Liver (tissue), 7 donors: ENCODE measurements at regions not wholly inside any gene's neighbourhood (a gene's known extent, or its start where the extent isn't known, plus 50 kb on each side); places are given as distances from the start of the nearest gene placed in this dataset.

Source experiments
- DNase-seq: peaks from one replicate; pipeline ENCODE4 v3.0.0-alpha.2; 2017; ENCODE audit warnings: low spot score
- H3K27ac ChIP-seq, 2 donors: one replicate each; pipeline ENCODE4 v1.7.0; 2013; ENCODE audit warnings: inconsistent platforms in 2 of 2, low read length in 2 of 2, control low read depth in 1 of 2, low read depth in 1 of 2, mild to moderate bottlenecking in 1 of 2
- H3K27me3 ChIP-seq, 4 donors: one replicate each; pipeline versions ENCODE4 v1.6.1 to v1.7.0; 2013; ENCODE audit warnings: low read length in 3 of 4, inconsistent platforms in 1 of 4, mild to moderate bottlenecking in 1 of 4, moderate library complexity in 1 of 4; ENCODE audit not compliant: control insufficient read depth in 4 of 4, insufficient read depth in 4 of 4
- H3K36me3 ChIP-seq, 4 donors: one replicate each; pipeline versions ENCODE4 v1.6.1 to v1.7.0; 2013; ENCODE audit warnings: low read length in 3 of 4, mild to moderate bottlenecking in 3 of 4, low read depth in 1 of 4, moderate library complexity in 1 of 4; ENCODE audit not compliant: control insufficient read depth in 4 of 4, insufficient read depth in 3 of 4
- H3K4me1 ChIP-seq, 4 donors: one replicate each; pipeline versions ENCODE4 v1.6.1 to v1.7.0; 2013; ENCODE audit warnings: low read length in 3 of 4, mild to moderate bottlenecking in 3 of 4, moderate library complexity in 1 of 4; ENCODE audit not compliant: control insufficient read depth in 4 of 4, insufficient read depth in 4 of 4
- H3K4me3 ChIP-seq, 3 donors: one replicate each; pipeline versions ENCODE4 v1.6.1 to v1.7.0; 2013; ENCODE audit warnings: low read length in 3 of 3, control low read depth in 1 of 3, low read depth in 1 of 3, mild to moderate bottlenecking in 1 of 3
- H3K9ac ChIP-seq, 2 donors: one replicate each; pipeline ENCODE4 v1.7.0; 2013; ENCODE audit warnings: low read length in 2 of 2, mild to moderate bottlenecking in 2 of 2, moderate library complexity in 2 of 2, control low read depth in 1 of 2, low read depth in 1 of 2
- H3K9me3 ChIP-seq, 4 donors: one replicate each; pipeline versions ENCODE4 v1.6.1 to v1.7.0; 2013; ENCODE audit warnings: low read length in 3 of 4; ENCODE audit not compliant: control insufficient read depth in 4 of 4
- EGR1 ChIP-seq, 2 donors: IDR thresholded peaks; 2 replicates each; pipeline ENCODE4 v1.6.1; 2016 to 2018; ENCODE audit warnings: antibody characterized with exemption in 2 of 2, low read depth in 2 of 2
- FOXA1 ChIP-seq: IDR thresholded peaks from 2 replicates; pipeline ENCODE4 v1.6.1; 2016; ENCODE audit warnings: antibody characterized with exemption
- FOXA2 ChIP-seq: IDR thresholded peaks from 2 replicates; pipeline ENCODE4 v1.6.1; 2016; ENCODE audit warnings: antibody characterized with exemption
- GABPA ChIP-seq, 2 donors: IDR thresholded peaks in 1 of 2; conservative IDR thresholded peaks in 1 of 2; 2 replicates each; pipeline ENCODE4 v1.6.1; 2016; ENCODE audit warnings: antibody characterized with exemption in 2 of 2, mild to moderate bottlenecking in 1 of 2, moderate library complexity in 1 of 2
- HNF4A ChIP-seq, 2 donors: conservative IDR thresholded peaks; 2 replicates each; pipeline ENCODE4 v1.6.1; 2016; ENCODE audit warnings: antibody characterized with exemption in 2 of 2, mild to moderate bottlenecking in 2 of 2
- HNF4G ChIP-seq: IDR thresholded peaks from 2 replicates; pipeline ENCODE4 v1.6.1; 2016; ENCODE audit warnings: antibody characterized with exemption
- JUND ChIP-seq, 2 donors: IDR thresholded peaks; 2 replicates each; pipeline ENCODE4 v1.6.1; 2016; ENCODE audit warnings: antibody characterized with exemption in 2 of 2
- NR2F2 ChIP-seq: IDR thresholded peaks from 2 replicates; pipeline ENCODE4 v1.6.1; 2016; ENCODE audit warnings: antibody characterized with exemption
- RAD21 ChIP-seq, 2 donors: IDR thresholded peaks; 2 replicates each; pipeline ENCODE4 v1.6.1; 2016; ENCODE audit warnings: antibody characterized with exemption in 2 of 2, mild to moderate bottlenecking in 2 of 2
- RXRA ChIP-seq, 2 donors: IDR thresholded peaks; 2 replicates each; pipeline ENCODE4 v1.6.1; 2017 to 2018; ENCODE audit warnings: antibody characterized with exemption in 2 of 2, mild to moderate bottlenecking in 1 of 2
- SP1 ChIP-seq: IDR thresholded peaks from 2 replicates; pipeline ENCODE4 v1.6.1; 2018; ENCODE audit warnings: antibody characterized with exemption, mild to moderate bottlenecking
- TAF1 ChIP-seq: conservative IDR thresholded peaks from 2 replicates; pipeline ENCODE4 v1.6.1; 2016; ENCODE audit warnings: antibody characterized with exemption, mild to moderate bottlenecking
- YY1 ChIP-seq: IDR thresholded peaks from 2 replicates; pipeline ENCODE4 v1.6.1; 2016; ENCODE audit warnings: antibody characterized with exemption, mild to moderate bottlenecking
- WGBS: extraction: QIAGEN DNeasy Blood & Tissue Kit; methylation state at CpG from one replicate; pipeline ENCODE4 v1.1.7; 2013; 5-methylcytosine and 5-hydroxymethylcytosine counted together
- TF ChIP-seq, protein P1 (sequence below): IDR thresholded peaks from 2 replicates; pipeline ENCODE4 v1.6.1; 2016; ENCODE audit warnings: antibody characterized with exemption
- TF ChIP-seq, protein P2 (sequence below): IDR thresholded peaks from 2 replicates; pipeline ENCODE4 v1.6.1; 2016; ENCODE audit warnings: antibody characterized with exemption, mild to moderate bottlenecking
- TF ChIP-seq, protein P3 (sequence below): IDR thresholded peaks from 2 replicates; pipeline ENCODE4 v1.6.1; 2016; ENCODE audit warnings: antibody characterized with exemption
- TF ChIP-seq, protein P4 (sequence below): IDR thresholded peaks from 2 replicates; pipeline ENCODE4 v1.6.1; 2016; ENCODE audit warnings: antibody characterized with exemption
- donor health status: healthy.
- donor health status: healthy.
- donor health status: healthy.
- donor health status: healthy.

DNA sequence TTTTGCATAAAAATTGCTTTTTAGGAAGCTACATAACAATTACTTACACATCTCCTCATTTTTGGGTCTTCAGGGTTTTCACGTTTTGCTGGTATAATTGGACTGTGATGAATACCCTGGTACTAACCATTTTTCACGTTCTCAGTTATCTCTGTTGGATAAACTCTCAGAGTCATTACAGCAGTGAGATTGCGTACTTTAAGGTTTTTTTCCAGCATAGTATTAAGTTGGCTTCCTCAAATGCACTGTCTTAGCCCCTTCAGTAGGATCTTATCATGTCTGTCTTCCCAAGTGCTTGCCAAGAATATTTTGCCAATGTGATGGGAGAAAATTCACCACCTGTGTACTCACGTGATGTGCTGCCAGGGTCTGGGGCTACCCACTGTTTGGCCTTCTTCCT lies 342.5 kb downstream of the TEX29 start:
- TF ChIP-seq, protein P1, sequence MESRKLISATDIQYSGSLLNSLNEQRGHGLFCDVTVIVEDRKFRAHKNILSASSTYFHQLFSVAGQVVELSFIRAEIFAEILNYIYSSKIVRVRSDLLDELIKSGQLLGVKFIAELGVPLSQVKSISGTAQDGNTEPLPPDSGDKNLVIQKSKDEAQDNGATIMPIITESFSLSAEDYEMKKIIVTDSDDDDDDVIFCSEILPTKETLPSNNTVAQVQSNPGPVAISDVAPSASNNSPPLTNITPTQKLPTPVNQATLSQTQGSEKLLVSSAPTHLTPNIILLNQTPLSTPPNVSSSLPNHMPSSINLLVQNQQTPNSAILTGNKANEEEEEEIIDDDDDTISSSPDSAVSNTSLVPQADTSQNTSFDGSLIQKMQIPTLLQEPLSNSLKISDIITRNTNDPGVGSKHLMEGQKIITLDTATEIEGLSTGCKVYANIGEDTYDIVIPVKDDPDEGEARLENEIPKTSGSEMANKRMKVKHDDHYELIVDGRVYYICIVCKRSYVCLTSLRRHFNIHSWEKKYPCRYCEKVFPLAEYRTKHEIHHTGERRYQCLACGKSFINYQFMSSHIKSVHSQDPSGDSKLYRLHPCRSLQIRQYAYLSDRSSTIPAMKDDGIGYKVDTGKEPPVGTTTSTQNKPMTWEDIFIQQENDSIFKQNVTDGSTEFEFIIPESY, result no peak
- no peak for TF ChIP-seq RXRA (IDR thresholded peaks at IDR 0.05)
- no peak for TF ChIP-seq EGR1 (IDR thresholded peaks at IDR 0.05; ENCODE audit: low read depth in 2 of 2)
- TF ChIP-seq FOXA2, result no peak
- no peak for TF ChIP-seq TAF1
- no peak for TF ChIP-seq HNF4A (conservative IDR thresholded peaks at IDR 0.05)
- TF ChIP-seq JUND (IDR thresholded peaks at IDR 0.05), result no peak
- TF ChIP-seq YY1, result no peak
- no peak for TF ChIP-seq GABPA (IDR thresholded peaks at IDR 0.05 in 1 of 2, conservative IDR thresholded peaks at IDR 0.05 in 1 of 2)
- no peak for TF ChIP-seq RAD21 (IDR thresholded peaks at IDR 0.05)
- TF ChIP-seq SP1, result no peak
- no peak for TF ChIP-seq NR2F2
- TF ChIP-seq, protein P2, sequence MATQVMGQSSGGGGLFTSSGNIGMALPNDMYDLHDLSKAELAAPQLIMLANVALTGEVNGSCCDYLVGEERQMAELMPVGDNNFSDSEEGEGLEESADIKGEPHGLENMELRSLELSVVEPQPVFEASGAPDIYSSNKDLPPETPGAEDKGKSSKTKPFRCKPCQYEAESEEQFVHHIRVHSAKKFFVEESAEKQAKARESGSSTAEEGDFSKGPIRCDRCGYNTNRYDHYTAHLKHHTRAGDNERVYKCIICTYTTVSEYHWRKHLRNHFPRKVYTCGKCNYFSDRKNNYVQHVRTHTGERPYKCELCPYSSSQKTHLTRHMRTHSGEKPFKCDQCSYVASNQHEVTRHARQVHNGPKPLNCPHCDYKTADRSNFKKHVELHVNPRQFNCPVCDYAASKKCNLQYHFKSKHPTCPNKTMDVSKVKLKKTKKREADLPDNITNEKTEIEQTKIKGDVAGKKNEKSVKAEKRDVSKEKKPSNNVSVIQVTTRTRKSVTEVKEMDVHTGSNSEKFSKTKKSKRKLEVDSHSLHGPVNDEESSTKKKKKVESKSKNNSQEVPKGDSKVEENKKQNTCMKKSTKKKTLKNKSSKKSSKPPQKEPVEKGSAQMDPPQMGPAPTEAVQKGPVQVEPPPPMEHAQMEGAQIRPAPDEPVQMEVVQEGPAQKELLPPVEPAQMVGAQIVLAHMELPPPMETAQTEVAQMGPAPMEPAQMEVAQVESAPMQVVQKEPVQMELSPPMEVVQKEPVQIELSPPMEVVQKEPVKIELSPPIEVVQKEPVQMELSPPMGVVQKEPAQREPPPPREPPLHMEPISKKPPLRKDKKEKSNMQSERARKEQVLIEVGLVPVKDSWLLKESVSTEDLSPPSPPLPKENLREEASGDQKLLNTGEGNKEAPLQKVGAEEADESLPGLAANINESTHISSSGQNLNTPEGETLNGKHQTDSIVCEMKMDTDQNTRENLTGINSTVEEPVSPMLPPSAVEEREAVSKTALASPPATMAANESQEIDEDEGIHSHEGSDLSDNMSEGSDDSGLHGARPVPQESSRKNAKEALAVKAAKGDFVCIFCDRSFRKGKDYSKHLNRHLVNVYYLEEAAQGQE, result no peak
- TF ChIP-seq, protein P3, sequence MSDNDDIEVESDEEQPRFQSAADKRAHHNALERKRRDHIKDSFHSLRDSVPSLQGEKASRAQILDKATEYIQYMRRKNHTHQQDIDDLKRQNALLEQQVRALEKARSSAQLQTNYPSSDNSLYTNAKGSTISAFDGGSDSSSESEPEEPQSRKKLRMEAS, result no peak
- TF ChIP-seq, protein P4, sequence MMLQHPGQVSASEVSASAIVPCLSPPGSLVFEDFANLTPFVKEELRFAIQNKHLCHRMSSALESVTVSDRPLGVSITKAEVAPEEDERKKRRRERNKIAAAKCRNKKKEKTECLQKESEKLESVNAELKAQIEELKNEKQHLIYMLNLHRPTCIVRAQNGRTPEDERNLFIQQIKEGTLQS, result no peak
- no peak for TF ChIP-seq HNF4G
- H3K9me3 ChIP-seq, result no peaks in the 10 kb centered on the region
- H3K27ac ChIP-seq, result no peak overlapping the region

DNA sequence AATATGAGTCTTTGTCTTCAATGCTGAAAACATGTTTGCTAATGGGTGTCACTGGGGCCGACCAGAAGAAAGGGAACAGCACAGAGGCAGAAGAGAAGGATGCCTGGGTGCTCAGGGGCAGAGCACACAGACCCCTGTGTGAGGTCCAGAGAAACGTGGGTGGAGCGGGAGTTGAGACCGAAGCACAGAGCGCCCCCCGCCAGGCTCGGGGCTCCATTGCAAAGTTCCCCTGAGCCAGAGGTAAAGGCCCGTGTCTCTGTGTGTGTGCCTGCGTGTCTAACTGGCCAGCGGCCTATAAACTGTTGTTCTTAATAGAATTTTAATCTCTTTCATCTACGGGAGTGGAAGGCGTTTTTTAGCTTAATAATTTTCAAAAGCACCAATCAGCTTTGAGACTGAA lies 343.1 kb downstream of the TEX29 start:
- Histone ChIP-seq H3K27ac (no peak overlapping the region), H3K9ac (no peak overlapping the region), H3K9me3 (no peaks in the 10 kb centered on the region), H3K36me3 (no peaks in the 10 kb centered on the region), H3K4me1 (peaks cover 0 to 7% (median under 1%) of the 10 kb centered on the region in 4 donors), H3K4me3 (no peak overlapping the region), H3K27me3 (no peaks in the 10 kb centered on the region)
- no peak for DNase-seq
- TF ChIP-seq RAD21 (IDR thresholded peaks at IDR 0.05) (no peak), FOXA1 (no peak)
- WGBS, result 89% methylated on average over 12 of the region's 12 CpGs

More for the DNA sequence above, 342.5 kb downstream of the TEX29 start:
- no peak overlapping the region for H3K9ac ChIP-seq
- DNase-seq, result no peak
- no peaks in the 10 kb centered on the region for H3K36me3 ChIP-seq
- H3K4me3 ChIP-seq, result no peak overlapping the region
- no peaks in the 10 kb centered on the region for H3K27me3 ChIP-seq
- peaks cover 0 to 7% (median under 1%) of the 10 kb centered on the region in 4 donors for H3K4me1 ChIP-seq
- WGBS, result 67% methylated on average over 4 of the region's 4 CpGs
